Activated CD4-positive, alpha-beta T cell treated with anti-CD3 and anti-CD28 coated beads, Interleukin-2, amount 10 ng/mL, durations not matched to agents 24 days and 14 days (primary cell): ENCODE measurements at regions not wholly inside any gene's neighbourhood (a gene's known extent, or its start where the extent isn't known, plus 50 kb on each side); places are given as distances from the start of the nearest gene placed in this dataset.
A peak's percentile ranks its signal among the peaks of the same experiment; 100 is the strongest.

ENCODE experiments used
- DNase-seq: peaks from one replicate; pipeline ENCODE4 v3.0.0; 2022
- H3K27ac Mint-ChIP-seq: one replicate; pipeline ENCODE4 v1.8.0; 2022; ENCODE audit warnings: mild to moderate bottlenecking, mixed read lengths
- H3K27me3 Mint-ChIP-seq: one replicate; pipeline ENCODE4 v1.8.0; 2022; ENCODE audit warnings: mixed read lengths
- H3K36me3 Mint-ChIP-seq: one replicate; pipeline ENCODE4 v1.8.0; 2022; ENCODE audit warnings: low read depth, mild to moderate bottlenecking, mixed read lengths
- H3K4me1 Mint-ChIP-seq: one replicate; pipeline ENCODE4 v1.8.0; 2021; ENCODE audit warnings: mixed read lengths
- H3K4me3 Mint-ChIP-seq: one replicate; pipeline ENCODE4 v1.8.0; 2022; ENCODE audit warnings: mild to moderate bottlenecking, moderate library complexity, mixed read lengths
- H3K9me3 Mint-ChIP-seq: one replicate; pipeline ENCODE4 v1.8.0; 2021; ENCODE audit warnings: mixed read lengths
- intact Hi-C: fragments of 100-400 bp; cut with micrococcal nuclease; formaldehyde crosslinking; loops from one replicate; pipeline ENCODE4 v1.15.1; 2023

- peaks cover 7% of the 10 kb centered on the region for H3K27me3 Mint-ChIP-seq
- DNase-seq = no peak
- intact Hi-C loops = no loop called here
These were observed 196.2 kb downstream of the PCSK1 start for GRCh38 chr5:96236831-96237230.

GRCh38 chr5:96236051-96236450, 197.0 kb downstream of the PCSK1 start:
- no peak overlapping the region for H3K4me3 Mint-ChIP-seq
- H3K4me1 Mint-ChIP-seq = no peaks in the 10 kb centered on the region
- intact Hi-C loops = no loop called here
- H3K27ac Mint-ChIP-seq = no peak overlapping the region
- DNase-seq = no peak
- H3K36me3 Mint-ChIP-seq = no peaks in the 10 kb centered on the region
- peaks cover 9% of the 10 kb centered on the region for H3K27me3 Mint-ChIP-seq
- peaks cover 3% of the 10 kb centered on the region for H3K9me3 Mint-ChIP-seq

More at GRCh38 chr5:96236831-96237230, 196.2 kb downstream of the PCSK1 start:
- no peaks in the 10 kb centered on the region for H3K9me3 Mint-ChIP-seq
- H3K4me1 Mint-ChIP-seq = no peaks in the 10 kb centered on the region
- H3K4me3 Mint-ChIP-seq = no peak overlapping the region
- H3K36me3 Mint-ChIP-seq = no peaks in the 10 kb centered on the region
- H3K27ac Mint-ChIP-seq = no peak overlapping the region

GRCh38 chr5:96235008-96235910, 197.8 kb downstream of the PCSK1 start:
- intact Hi-C loops = no loop called here
- H3K4me3 Mint-ChIP-seq = no peak overlapping the region
- no peaks in the 10 kb centered on the region for H3K4me1 Mint-ChIP-seq
- H3K27me3 Mint-ChIP-seq = peaks cover 10% of the 10 kb centered on the region
- DNase-seq = no peak
- peaks cover 4% of the 10 kb centered on the region for H3K9me3 Mint-ChIP-seq
- H3K36me3 Mint-ChIP-seq = no peaks in the 10 kb centered on the region
- no peak overlapping the region for H3K27ac Mint-ChIP-seq

GRCh38 chr5:96232602-96233001, 200.4 kb downstream of the PCSK1 start:
- no peak overlapping the region for H3K4me3 Mint-ChIP-seq
- H3K27me3 Mint-ChIP-seq = peaks cover 7% of the 10 kb centered on the region
- peaks cover 7% of the 10 kb centered on the region for H3K9me3 Mint-ChIP-seq
- DNase-seq = no peak
- no peaks in the 10 kb centered on the region for H3K4me1 Mint-ChIP-seq
- no peaks in the 10 kb centered on the region for H3K36me3 Mint-ChIP-seq
- intact Hi-C loops = no loop called here
- H3K27ac Mint-ChIP-seq = no peak overlapping the region

DNA sequence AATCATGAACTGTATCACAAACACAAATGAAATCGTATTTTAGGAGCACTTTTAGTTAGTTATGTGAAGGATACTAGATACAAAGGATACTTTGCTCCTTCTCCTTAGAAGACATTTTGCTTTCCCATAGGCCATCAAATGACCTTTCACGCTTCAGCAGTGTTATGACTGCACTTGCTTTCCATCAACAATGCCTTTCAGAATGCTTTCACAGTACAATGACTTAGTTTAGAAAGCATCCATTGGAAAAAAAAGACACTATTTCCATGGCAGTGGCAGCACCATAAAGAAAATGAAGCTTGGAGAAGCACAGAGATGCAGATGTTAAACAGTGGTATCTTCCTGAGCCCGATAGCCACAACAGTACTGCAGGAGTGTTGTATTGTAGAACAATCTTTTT, 203.9 kb downstream of the PCSK1 start:
- no peak for DNase-seq
- Mint-ChIP-seq H3K27me3 (peaks cover 7% of the 10 kb centered on the region), H3K9me3 (peaks cover 7% of the 10 kb centered on the region), H3K4me3 (no peak overlapping the region), H3K27ac (no peak overlapping the region), H3K36me3 (no peaks in the 10 kb centered on the region), H3K4me1 (no peaks in the 10 kb centered on the region)
- intact Hi-C loops = loop anchor here (10.0 kb wide), 2 partner anchors 106 to 264 kb away; partner anchors contain the start of gene ELL2

DNA sequence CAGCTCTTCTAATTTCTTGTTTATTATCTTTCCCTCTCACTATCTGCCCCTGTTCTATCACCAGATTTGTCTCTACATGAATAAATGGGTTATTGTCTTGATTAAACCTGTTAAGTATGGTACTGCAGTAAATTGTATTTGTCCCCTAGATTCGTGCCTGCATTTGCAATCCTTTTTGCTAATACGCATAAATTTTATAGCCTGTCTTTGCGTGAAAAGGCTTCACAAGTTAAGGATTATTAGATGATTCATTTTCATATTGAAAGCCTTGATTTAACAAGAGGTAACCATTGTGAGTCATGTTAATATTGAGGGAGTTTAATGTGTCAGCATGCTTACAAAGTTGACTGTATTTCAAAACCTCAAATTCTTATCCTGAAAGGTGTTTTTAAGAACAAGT, 204.6 kb downstream of the PCSK1 start:
- no peaks in the 10 kb centered on the region for H3K4me1 Mint-ChIP-seq
- intact Hi-C loops = loop anchor here (10.0 kb wide), 2 partner anchors 106 to 264 kb away; partner anchors contain the start of gene ELL2
- peaks cover 7% of the 10 kb centered on the region for H3K27me3 Mint-ChIP-seq
- no peaks in the 10 kb centered on the region for H3K36me3 Mint-ChIP-seq
- H3K27ac Mint-ChIP-seq = no peak overlapping the region
- peaks cover 7% of the 10 kb centered on the region for H3K9me3 Mint-ChIP-seq
- no peak for DNase-seq
- H3K4me3 Mint-ChIP-seq = no peak overlapping the region

DNA sequence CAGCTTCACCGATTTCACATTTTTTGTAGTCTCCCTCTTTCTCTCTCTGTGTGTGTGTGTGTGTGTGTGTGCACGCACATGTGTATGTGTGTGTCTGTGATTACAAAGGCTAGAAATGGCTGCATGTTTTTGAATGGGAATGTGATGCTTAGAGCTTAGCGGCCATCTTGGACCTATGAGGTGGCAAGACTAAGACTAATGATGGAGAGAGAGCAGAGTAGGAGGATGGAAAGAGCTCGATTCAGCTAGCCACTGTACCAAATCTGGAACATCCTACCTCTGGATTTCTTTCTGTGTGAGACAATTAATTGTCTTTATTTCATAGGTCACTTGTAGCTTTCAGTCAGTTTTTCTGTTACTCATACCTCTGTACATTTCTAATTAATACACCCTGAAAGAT, 205.1 kb downstream of the PCSK1 start:
- no peaks in the 10 kb centered on the region for H3K36me3 Mint-ChIP-seq
- H3K27me3 Mint-ChIP-seq = peaks cover 7% of the 10 kb centered on the region
- H3K4me3 Mint-ChIP-seq = no peak overlapping the region
- H3K27ac Mint-ChIP-seq = no peak overlapping the region
- intact Hi-C loops = loop anchor here (10.0 kb wide), 2 partner anchors 107 to 263 kb away; partner anchors contain the start of gene ELL2
- peaks cover 7% of the 10 kb centered on the region for H3K9me3 Mint-ChIP-seq
- H3K4me1 Mint-ChIP-seq = no peaks in the 10 kb centered on the region
- DNase-seq = no peak

DNA sequence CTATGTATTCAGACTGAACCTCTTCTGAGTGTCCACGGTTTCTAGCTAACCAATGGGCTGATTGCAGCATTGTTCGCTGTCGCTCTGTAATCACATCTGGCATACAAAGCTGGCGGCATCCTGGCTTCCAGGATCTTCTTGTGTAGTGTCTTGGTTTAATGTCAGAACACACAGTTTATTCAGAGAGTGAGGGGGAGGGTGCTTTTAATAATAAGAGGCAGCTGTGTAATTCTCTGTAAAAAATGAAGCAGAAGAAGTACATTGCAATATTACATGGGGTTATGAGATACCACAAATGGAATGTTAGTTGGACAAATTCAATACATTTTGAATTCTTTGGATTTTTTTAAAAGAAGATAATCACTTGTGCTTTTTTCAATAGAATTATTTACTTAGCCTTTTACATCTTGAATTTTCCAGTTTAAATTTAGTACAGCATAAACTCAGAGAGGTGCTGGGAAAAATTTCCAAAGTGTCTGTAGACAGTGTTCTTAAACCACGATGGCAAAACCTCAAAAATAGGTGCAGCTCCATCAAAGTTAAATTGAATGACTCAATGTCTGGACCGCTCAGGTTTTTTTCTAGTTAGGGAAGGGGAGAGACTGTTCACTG, 206.0 kb downstream of the PCSK1 start:
- H3K4me3 Mint-ChIP-seq = no peak overlapping the region
- H3K4me1 Mint-ChIP-seq = no peaks in the 10 kb centered on the region
- intact Hi-C loops = loop anchor here (10.0 kb wide), 2 partner anchors 108 to 262 kb away; partner anchors contain the start of gene ELL2
- H3K9me3 Mint-ChIP-seq = peaks cover 7% of the 10 kb centered on the region
- H3K27me3 Mint-ChIP-seq = peaks cover 7% of the 10 kb centered on the region
- H3K27ac Mint-ChIP-seq = no peak overlapping the region
- DNase-seq = no peak
- H3K36me3 Mint-ChIP-seq = no peaks in the 10 kb centered on the region

DNA sequence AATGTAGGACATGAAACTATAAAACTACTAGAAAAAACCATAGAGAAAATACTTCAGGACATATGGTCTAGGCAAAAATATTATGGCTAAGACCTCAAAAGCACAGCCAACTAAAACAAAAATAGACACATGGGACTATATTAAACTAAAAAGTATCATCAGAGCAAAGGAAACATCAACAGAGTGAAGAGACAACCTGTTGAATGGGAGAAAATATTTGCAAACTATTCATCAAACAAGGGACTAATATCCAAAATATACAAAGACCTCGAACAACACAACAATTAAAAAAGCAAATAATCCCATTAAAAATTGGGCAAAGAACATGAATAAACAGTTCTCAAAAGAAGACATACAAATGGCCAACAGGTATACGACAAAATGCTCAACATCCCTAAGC, 210.9 kb downstream of the PCSK1 start:
- no peaks in the 10 kb centered on the region for H3K27me3 Mint-ChIP-seq
- peaks cover 2% of the 10 kb centered on the region for H3K4me1 Mint-ChIP-seq
- H3K27ac Mint-ChIP-seq = no peak overlapping the region
- intact Hi-C loops = loop anchor here (5.0 to 10.0 kb wide), 3 partner anchors 110 to 257 kb away; partner anchors contain the start of gene ELL2
- no peaks in the 10 kb centered on the region for H3K36me3 Mint-ChIP-seq
- no peak overlapping the region for H3K4me3 Mint-ChIP-seq
- DNase-seq = no peak
- no peaks in the 10 kb centered on the region for H3K9me3 Mint-ChIP-seq

- H3K9me3 Mint-ChIP-seq = no peaks in the 10 kb centered on the region
- H3K4me1 Mint-ChIP-seq = peaks cover 2% of the 10 kb centered on the region
- DNase-seq = no peak
- no peak overlapping the region for H3K4me3 Mint-ChIP-seq
- intact Hi-C loops = loop anchor here (1.0 to 10.0 kb wide), 6 partner anchors 60 to 350 kb away; partner anchors contain the start of gene ELL2
- peak overlapping the region; percentile 60 for H3K27ac Mint-ChIP-seq
- no peaks in the 10 kb centered on the region for H3K27me3 Mint-ChIP-seq
- H3K36me3 Mint-ChIP-seq = no peaks in the 10 kb centered on the region
These were observed 212.2 kb downstream of the PCSK1 start for GRCh38 chr5:96220610-96221390.

DNA sequence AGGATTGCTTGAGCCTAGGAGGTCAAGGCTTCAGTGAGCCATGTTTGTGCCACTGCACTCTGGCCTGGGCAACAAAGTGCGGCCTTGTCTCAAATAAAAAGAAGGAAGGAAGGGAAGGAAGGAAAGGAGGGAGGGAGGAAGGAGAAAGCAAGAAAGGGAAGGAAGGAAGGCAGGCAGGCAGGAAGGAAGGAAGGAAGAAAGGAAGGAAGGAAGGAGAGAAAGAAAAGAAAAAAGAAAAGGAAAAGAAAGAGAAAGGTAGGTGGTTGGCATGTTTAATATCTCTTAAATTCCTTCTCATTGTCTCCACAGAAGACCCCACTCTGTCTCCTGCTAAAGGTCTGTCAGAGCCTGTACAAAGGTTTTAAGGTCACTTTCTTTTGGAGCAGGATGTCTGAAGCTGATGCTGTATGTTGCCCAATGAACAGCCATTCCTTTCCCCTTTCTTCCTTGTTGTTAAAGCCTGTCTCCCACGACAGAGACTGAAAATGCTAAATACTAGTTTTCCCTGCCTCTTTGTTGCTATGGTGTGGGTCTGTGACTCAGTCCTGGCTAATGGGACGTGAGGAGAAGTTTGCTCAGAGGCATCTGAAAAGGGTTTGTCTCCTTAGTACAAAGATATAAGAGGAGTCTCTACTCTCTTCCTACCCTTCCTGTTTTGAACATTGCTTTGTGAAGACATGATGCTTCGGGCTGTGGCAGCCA, 213.3 kb downstream of the PCSK1 start:
- Mint-ChIP-seq H3K36me3 (no peaks in the 10 kb centered on the region), H3K9me3 (no peaks in the 10 kb centered on the region), H3K27me3 (peaks cover 1% of the 10 kb centered on the region), H3K27ac (peak overlapping the region; percentile 5), H3K4me1 (peaks cover 2% of the 10 kb centered on the region), H3K4me3 (no peak overlapping the region)
- DNase-seq = no peak
- intact Hi-C loops = loop anchor here (1.0 to 10.0 kb wide), 6 partner anchors 61 to 349 kb away; partner anchors contain the start of gene ELL2

DNA sequence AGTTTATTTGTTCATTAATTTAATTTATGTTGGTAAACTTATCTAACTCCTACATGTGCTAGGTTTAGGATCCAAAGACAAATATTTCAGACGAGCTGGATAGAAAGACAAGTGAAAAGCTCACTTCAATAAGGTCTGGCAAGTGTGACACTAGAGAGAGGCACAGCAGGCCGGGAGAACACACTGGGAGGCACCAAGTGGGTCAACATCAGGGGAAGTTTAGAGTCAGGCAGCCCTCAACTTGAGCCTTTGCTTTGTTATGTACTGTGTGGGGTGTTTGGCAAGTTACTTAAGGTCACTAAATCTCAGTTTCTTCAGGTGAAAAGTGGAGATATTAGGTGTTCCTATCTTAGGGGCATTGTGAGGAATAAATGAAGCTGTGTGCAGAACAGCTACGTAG, 214.4 kb downstream of the PCSK1 start:
- peaks cover 4% of the 10 kb centered on the region for H3K27me3 Mint-ChIP-seq
- no peaks in the 10 kb centered on the region for H3K9me3 Mint-ChIP-seq
- DNase-seq = no peak
- peaks cover 2% of the 10 kb centered on the region for H3K4me1 Mint-ChIP-seq
- intact Hi-C loops = no loop called here
- no peaks in the 10 kb centered on the region for H3K36me3 Mint-ChIP-seq
- H3K4me3 Mint-ChIP-seq = no peak overlapping the region
- no peak overlapping the region for H3K27ac Mint-ChIP-seq
